GM12878 (cell line): ENCODE measurements at regions not wholly inside any gene's neighbourhood (a gene's known extent, or its start where the extent isn't known, plus 50 kb on each side); places are given as distances from the start of the nearest gene placed in this dataset.

ENCODE experiments used
- ATAC-seq: fragments of 200-7000 bp; cut with Tn5 transposase; 3 replicates; pipeline ENCODE4 v1.9.1; 2020; ENCODE audit warnings: mild to moderate bottlenecking, moderate library complexity
- BruUV-seq: library from RNA; stranded (reverse); fragments of 400-500 nt; replicated peaks from 2 replicates; lab custom pipeline; 2021; lab: Mats Ljungman, UMichigan
- CTCF ChIA-PET: fragments of 300-600 bp; sonication (Branson Sonifier 250); formaldehyde crosslinking; extraction: SDS; loops from one replicate; lab custom pipeline; 2021; ENCODE audit warnings: inconsistent platforms; lab: Yijun Ruan, JAX
- POLR2A ChIA-PET: fragments of 350-600 bp; formaldehyde crosslinking; extraction: SDS; loops from one replicate; lab custom pipeline; 2021; ENCODE audit warnings: inconsistent platforms; lab: Charles Lee
- RAD21 ChIA-PET: fragments of 300-600 bp; sonication (Branson Sonifier 250); formaldehyde crosslinking; loops from one replicate; lab custom pipeline; 2023; ENCODE audit warnings: antibody characterized with exemption; ENCODE audit not compliant: unreplicated experiment; lab: Charles Lee
- SMC1A ChIA-PET: fragments of 300-600 bp; sonication (Branson Sonifier 250); formaldehyde crosslinking; loops from one replicate; lab custom pipeline; 2023; ENCODE audit not compliant: unreplicated experiment, uncharacterized antibody; lab: Charles Lee
- DNase-seq: peaks from one replicate; pipeline ENCODE4 v3.0.0-alpha.2; 2011; ENCODE audit warnings: low read depth, low spot score
- FAIRE-seq: peaks from 3 replicates; lab custom pipeline; 2011; peaks lifted over from hg19 to GRCh38; lab: Jason Lieb, UNC
- H2AFZ ChIP-seq: 2 replicates; pipeline ENCODE4 v1.6.0; 2011; ENCODE audit warnings: low read depth, low read length, control low read depth; ENCODE audit not compliant: control insufficient read depth
- H3K27ac ChIP-seq: 2 replicates; pipeline ENCODE4 v1.5.1; 2011; ENCODE audit warnings: control low read depth; ENCODE audit not compliant: control insufficient read depth, insufficient read depth
- H3K27me3 ChIP-seq, 2 experiments: replicated peaks in 1 of 2; 2 replicates each; pipeline versions ENCODE4 v1.6.0 to v1.6.1; 2011; ENCODE audit warnings: low read length in 1 of 2; ENCODE audit not compliant: control insufficient read depth in 2 of 2, insufficient read depth in 2 of 2
- H3K36me3 ChIP-seq, 2 experiments: 2 replicates each; pipeline ENCODE4 v1.5.1; 2011; ENCODE audit warnings: low read length in 1 of 2; ENCODE audit not compliant: control insufficient read depth in 2 of 2, insufficient read depth in 2 of 2
- H3K4me1 ChIP-seq: 2 replicates; pipeline ENCODE4 v1.6.1; 2011; ENCODE audit warnings: mild to moderate bottlenecking, low read length, moderate library complexity, mixed read lengths; ENCODE audit not compliant: control insufficient read depth, insufficient read depth
- H3K4me2 ChIP-seq: 2 replicates; pipeline ENCODE4 v1.6.0; 2011; ENCODE audit warnings: control low read depth; ENCODE audit not compliant: control insufficient read depth, insufficient read depth
- H3K4me3 ChIP-seq: fragments of 200-600 bp; sonication (generic); 2 replicates; pipeline ENCODE4 v1.5.1; 2016
- H3K79me2 ChIP-seq: 2 replicates; pipeline ENCODE4 v1.6.0; 2011; ENCODE audit warnings: low read length; ENCODE audit not compliant: control insufficient read depth, insufficient read depth
- H3K9ac ChIP-seq: 2 replicates; pipeline ENCODE4 v1.8.0; 2011; ENCODE audit warnings: low read length, control low read depth, mixed read lengths; ENCODE audit not compliant: control insufficient read depth, insufficient read depth
- H3K9me3 ChIP-seq: replicated peaks from 3 replicates; pipeline ENCODE4 v1.5.1; 2011; ENCODE audit warnings: mild to moderate bottlenecking, low read length; ENCODE audit not compliant: control insufficient read depth, insufficient read depth
- H4K20me1 ChIP-seq: 2 replicates; pipeline ENCODE4 v1.6.0; 2011; ENCODE audit not compliant: control insufficient read depth, insufficient read depth
- CBFB ChIP-seq: IDR thresholded peaks from 2 replicates; pipeline ENCODE4 v1.6.1; 2016; ENCODE audit warnings: antibody characterized with exemption, low read depth
- EGR1 ChIP-seq, 2 experiments: IDR thresholded peaks; 1 replicate in 1 of 2; 2 replicates in 1 of 2; pipeline ENCODE4 v1.6.1; 2011 to 2012; ENCODE audit warnings: low read depth in 2 of 2, low read length in 2 of 2, borderline replicate concordance in 1 of 2, mild to moderate bottlenecking in 1 of 2, moderate library complexity in 1 of 2
- ETV6 ChIP-seq, 2 experiments: fragments of 450-650 bp in 1 of 2; IDR thresholded peaks in 1 of 2; conservative IDR thresholded peaks in 1 of 2; 2 replicates each; pipeline ENCODE4 v1.6.1; 2014; ENCODE audit warnings: antibody characterized with exemption in 1 of 2, borderline replicate concordance in 1 of 2, low read depth in 1 of 2, mild to moderate bottlenecking in 1 of 2, moderate library complexity in 1 of 2
- GABPA ChIP-seq: IDR thresholded peaks from 2 replicates; pipeline ENCODE4 v1.6.1; 2014; ENCODE audit warnings: antibody characterized with exemption, low read depth, mild to moderate bottlenecking, inconsistent platforms
- GATAD2B ChIP-seq: fragments of 450-650 bp; conservative IDR thresholded peaks from 2 replicates; pipeline ENCODE4 v1.6.1; 2017; ENCODE audit warnings: low read depth, mild to moderate bottlenecking, moderate library complexity
- HDGF ChIP-seq: fragments of 450-650 bp; IDR thresholded peaks from 2 replicates; pipeline ENCODE4 v1.6.1; 2016; ENCODE audit warnings: antibody characterized with exemption
- MTA2 ChIP-seq: fragments of 450-650 bp; IDR thresholded peaks from 2 replicates; pipeline ENCODE4 v1.6.1; 2016; ENCODE audit warnings: low read depth, mild to moderate bottlenecking, moderate library complexity
- MYC ChIP-seq: IDR thresholded peaks from 2 replicates; pipeline ENCODE4 v1.6.1; 2011; ENCODE audit warnings: mild to moderate bottlenecking, low read length, moderate library complexity, inconsistent platforms; ENCODE audit not compliant: insufficient read depth, insufficient replicate concordance, insufficient read length, severe bottlenecking
- PAX5 ChIP-seq: IDR thresholded peaks from 2 replicates; pipeline ENCODE4 v1.6.1; 2011; ENCODE audit warnings: low read depth, low read length, borderline replicate concordance
- PML ChIP-seq: IDR thresholded peaks from 2 replicates; pipeline ENCODE4 v1.6.1; 2012; ENCODE audit warnings: low read length, inconsistent platforms
- POLR2A ChIP-seq: IDR thresholded peaks from 2 replicates; pipeline ENCODE4 v1.6.1; 2011; ENCODE audit warnings: low read depth, mild to moderate bottlenecking, low read length
- RB1 ChIP-seq: fragments of 450-650 bp; formaldehyde crosslinking; IDR thresholded peaks from 2 replicates; pipeline ENCODE4 v1.6.1; 2017; ENCODE audit warnings: mild to moderate bottlenecking, borderline replicate concordance
- RBBP5 ChIP-seq: fragments of 200-600 bp; sonication (generic); conservative IDR thresholded peaks from 2 replicates; pipeline ENCODE4 v1.6.1; 2016
- RCOR1 ChIP-seq: conservative IDR thresholded peaks from 2 replicates; pipeline ENCODE4 v1.6.1; 2012; ENCODE audit warnings: low read depth, low read length, improper control_type of control experiment
- SMC3 ChIP-seq: IDR thresholded peaks from 2 replicates; pipeline ENCODE4 v1.6.1; 2011; ENCODE audit warnings: low read length, improper control_type of control experiment, borderline replicate concordance
- TAF1 ChIP-seq: IDR thresholded peaks from 2 replicates; pipeline ENCODE4 v1.6.1; 2011; ENCODE audit warnings: mild to moderate bottlenecking, low read depth, low read length, borderline replicate concordance
- TCF7 ChIP-seq: IDR thresholded peaks from 2 replicates; pipeline ENCODE4 v1.6.1; 2014; ENCODE audit warnings: antibody characterized with exemption, borderline replicate concordance
- ZNF274 ChIP-seq: IDR thresholded peaks from one replicate; pipeline ENCODE4 v1.8.0; 2011; ENCODE audit not compliant: insufficient read length, insufficient read depth
- ZNF622 ChIP-seq: fragments of 450-650 bp; IDR thresholded peaks from 2 replicates; pipeline ENCODE4 v1.6.1; 2017; ENCODE audit warnings: mild to moderate bottlenecking, inconsistent platforms
- WGBS: methylation state at CpG from one replicate; pipeline ENCODE4 v1.1.6; 2016; ENCODE audit warnings: low lambda C conversion rate; ENCODE audit not compliant: insufficient replicate concordance, insufficient coverage; ENCODE audit errors: missing lambda C conversion rate; 5-methylcytosine and 5-hydroxymethylcytosine counted together
- in situ Hi-C: fragments of 300-500 bp; cut with MboI; formaldehyde crosslinking; loops from 9 replicates; pipeline ENCODE4 v1.14.3; 2018; ENCODE audit warnings: mixed read lengths
- intact Hi-C: fragments of 100-400 bp; cut with micrococcal nuclease; formaldehyde crosslinking; loops from one replicate; pipeline ENCODE4 v1.14.2; 2022; ENCODE audit not compliant: unreplicated experiment
- TF ChIP-seq, protein P1 (sequence below): fragments of 450-650 bp; IDR thresholded peaks from 2 replicates; pipeline ENCODE4 v1.6.1; 2017; ENCODE audit warnings: mild to moderate bottlenecking

DNA sequence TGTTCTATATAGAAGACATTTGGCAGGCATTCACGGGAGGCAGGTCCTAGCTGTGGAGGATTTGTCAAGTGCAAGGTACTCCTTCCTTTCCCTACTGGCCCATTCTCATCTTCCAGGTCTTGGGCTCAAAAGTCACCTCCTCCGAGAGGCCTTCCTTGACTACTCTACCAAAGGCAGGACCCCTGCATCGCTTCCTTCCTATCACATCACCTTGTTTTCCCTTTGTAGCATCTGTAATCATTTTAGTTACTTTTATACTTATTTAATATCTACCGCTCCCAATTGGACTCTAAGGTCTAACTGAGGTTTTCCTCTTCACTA, 296.8 kb upstream of the KAZN start:
- 26% methylated on average over 4 of the region's 4 CpGs for WGBS
- intact Hi-C loops: no loop called here
- Histone ChIP-seq H3K79me2 (no peaks in the 10 kb centered on the region), H4K20me1 (no peaks in the 10 kb centered on the region), H3K9ac (no peak overlapping the region), H3K9me3 (no peaks in the 10 kb centered on the region), H3K27me3 (no peaks in the 10 kb centered on the region), H3K36me3 (no peaks in the 10 kb centered on the region), H3K4me1 (no peaks in the 10 kb centered on the region), H3K27ac (no peak overlapping the region), H3K4me3 (no peak overlapping the region), H3K4me2 (no peak overlapping the region), H2AFZ (no peak overlapping the region)
- RAD21 ChIA-PET: no interaction called here
- POLR2A ChIA-PET: no interaction called here
- FAIRE-seq (no peak), DNase-seq (no peak), ATAC-seq (no peak)
- BruUV-seq: no TSS peak
- CTCF ChIA-PET: no interaction called here
- SMC1A ChIA-PET: no interaction called here
- in situ Hi-C loops: no loop called here
- TF ChIP-seq ETV6 (conservative IDR thresholded peaks at IDR 0.05 in 1 of 2, IDR thresholded peaks at IDR 0.05 in 1 of 2; ENCODE audit: borderline replicate concordance in 1 of 2, low read depth in 1 of 2) (no peak), TCF7 (no peak), SMC3 (no peak), TAF1 (no peak), POLR2A (no peak), CBFB (no peak), MTA2 (no peak), GATAD2B (no peak), HDGF (no peak), PML (no peak), RCOR1 (no peak), RB1 (no peak), ZNF274 (no peak), EGR1 (IDR thresholded peaks at IDR 0.05; ENCODE audit: borderline replicate concordance in 1 of 2, low read depth in 2 of 2, low read length in 2 of 2) (no peak), MYC (no peak), RBBP5 (no peak), PAX5 (no peak), ZNF622 (no peak), GABPA (no peak)
- TF ChIP-seq, protein P1, sequence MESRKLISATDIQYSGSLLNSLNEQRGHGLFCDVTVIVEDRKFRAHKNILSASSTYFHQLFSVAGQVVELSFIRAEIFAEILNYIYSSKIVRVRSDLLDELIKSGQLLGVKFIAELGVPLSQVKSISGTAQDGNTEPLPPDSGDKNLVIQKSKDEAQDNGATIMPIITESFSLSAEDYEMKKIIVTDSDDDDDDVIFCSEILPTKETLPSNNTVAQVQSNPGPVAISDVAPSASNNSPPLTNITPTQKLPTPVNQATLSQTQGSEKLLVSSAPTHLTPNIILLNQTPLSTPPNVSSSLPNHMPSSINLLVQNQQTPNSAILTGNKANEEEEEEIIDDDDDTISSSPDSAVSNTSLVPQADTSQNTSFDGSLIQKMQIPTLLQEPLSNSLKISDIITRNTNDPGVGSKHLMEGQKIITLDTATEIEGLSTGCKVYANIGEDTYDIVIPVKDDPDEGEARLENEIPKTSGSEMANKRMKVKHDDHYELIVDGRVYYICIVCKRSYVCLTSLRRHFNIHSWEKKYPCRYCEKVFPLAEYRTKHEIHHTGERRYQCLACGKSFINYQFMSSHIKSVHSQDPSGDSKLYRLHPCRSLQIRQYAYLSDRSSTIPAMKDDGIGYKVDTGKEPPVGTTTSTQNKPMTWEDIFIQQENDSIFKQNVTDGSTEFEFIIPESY: no peak
